GM21576 (cell line): ENCODE measurements at regions not wholly inside any gene's neighbourhood (a gene's known extent, or its start where the extent isn't known, plus 50 kb on each side); places are given as distances from the start of the nearest gene placed in this dataset.

Source experiments
- ATAC-seq: cut with Tn5 transposase; IDR thresholded peaks from one replicate; pipeline ENCODE4 v1.9.1; 2021; ENCODE audit warnings: mild to moderate bottlenecking, moderate library complexity; ENCODE audit not compliant: unreplicated experiment

- ATAC-seq: no peak
Measured at GRCh38 chr15:77557564-77557963, 75.1 kb downstream of the LINGO1 start.

GRCh38 chr15:77557144-77557543, 75.6 kb downstream of the LINGO1 start:
- ATAC-seq: no peak

GRCh38 chr15:77556622-77557021, 76.1 kb downstream of the LINGO1 start:
- ATAC-seq: no peak

GRCh38 chr15:77555232-77555631, 77.5 kb downstream of the LINGO1 start:
- no peak for ATAC-seq

- no peak for ATAC-seq
Measured at GRCh38 chr15:77554306-77555080, 78.2 kb downstream of the LINGO1 start.

- no peak for ATAC-seq
Measured at GRCh38 chr15:77553695-77554094, 79.0 kb downstream of the LINGO1 start.

- ATAC-seq: no peak
Measured at GRCh38 chr15:77553257-77553656, 79.5 kb downstream of the LINGO1 start.

- no peak for ATAC-seq
Measured at GRCh38 chr15:77552066-77552465, 80.6 kb downstream of the LINGO1 start.

- ATAC-seq: no peak
Measured at GRCh38 chr15:77550301-77551251, 82.1 kb downstream of the LINGO1 start.

GRCh38 chr15:77549576-77550288, 83.0 kb downstream of the LINGO1 start:
- ATAC-seq: no peak

GRCh38 chr15:77548589-77549557, 83.8 kb downstream of the LINGO1 start:
- no peak for ATAC-seq

- no peak for ATAC-seq
Measured at GRCh38 chr15:77547801-77548588, 84.7 kb downstream of the LINGO1 start.

GRCh38 chr15:77546870-77547269, 85.8 kb downstream of the LINGO1 start:
- ATAC-seq: no peak

- ATAC-seq: no peak
Measured at GRCh38 chr15:77546050-77546501, 86.6 kb downstream of the LINGO1 start.

- no peak for ATAC-seq
Measured at GRCh38 chr15:77545058-77545457, 87.7 kb downstream of the LINGO1 start.

GRCh38 chr15:77544162-77544561, 88.5 kb downstream of the LINGO1 start:
- ATAC-seq: no peak

- no peak for ATAC-seq
Measured at GRCh38 chr15:77543159-77543882, 89.4 kb downstream of the LINGO1 start.

- ATAC-seq: no peak
Measured at GRCh38 chr15:77542491-77543001, 90.2 kb downstream of the LINGO1 start.
